ENCODE measurements at regions not wholly inside any gene's neighbourhood (a gene's known extent, or its start where the extent isn't known, plus 50 kb on each side); places are given as distances from the start of the nearest gene placed in this dataset.

GRCh38 chr10:6700066-6700465 is 120.0 kb upstream of the PRKCQ start:
- TF ChIP-seq CTCF (conservative IDR thresholded peaks at IDR 0.05; ENCODE audit: low read depth, low read length) = no peak
- TF ChIP-seq EZH2phosphoT487 (IDR thresholded peaks at IDR 0.05; ENCODE audit: borderline replicate concordance, low read length) = no peak
